ENCODE measurements at regions not wholly inside any gene's neighbourhood (a gene's known extent, or its start where the extent isn't known, plus 50 kb on each side); places are given as distances from the start of the nearest gene placed in this dataset.

- TF ChIP-seq CTCF (conservative IDR thresholded peaks at IDR 0.05; ENCODE audit: low read depth, low read length): no peak
- no peak for TF ChIP-seq EZH2 (IDR thresholded peaks at IDR 0.05; ENCODE audit: borderline replicate concordance, low read depth, low read length, poor library complexity, severe bottlenecking)
Observed at GRCh38 chrX:115989686-115990085, 180.9 kb upstream of the AGTR2 start.

All from A673 (cell line).